Breast epithelium (tissue), 3 donors: ENCODE measurements at regions not wholly inside any gene's neighbourhood (a gene's known extent, or its start where the extent isn't known, plus 50 kb on each side); places are given as distances from the start of the nearest gene placed in this dataset.

Experiments used
- POLR2A ChIP-seq: fragments of 450-650 bp; IDR thresholded peaks from one replicate; pipeline ENCODE4 v1.6.1; 2016; ENCODE audit warnings: antibody characterized with exemption, mild to moderate bottlenecking, moderate library complexity
- TF ChIP-seq, protein P1 (sequence below), 3 donors: fragments of 450-650 bp; IDR thresholded peaks; one replicate each; pipeline ENCODE4 v1.5.1; 2016 to 2017; ENCODE audit warnings: antibody characterized with exemption in 3 of 3, mild to moderate bottlenecking in 3 of 3, moderate library complexity in 3 of 3

DNA sequence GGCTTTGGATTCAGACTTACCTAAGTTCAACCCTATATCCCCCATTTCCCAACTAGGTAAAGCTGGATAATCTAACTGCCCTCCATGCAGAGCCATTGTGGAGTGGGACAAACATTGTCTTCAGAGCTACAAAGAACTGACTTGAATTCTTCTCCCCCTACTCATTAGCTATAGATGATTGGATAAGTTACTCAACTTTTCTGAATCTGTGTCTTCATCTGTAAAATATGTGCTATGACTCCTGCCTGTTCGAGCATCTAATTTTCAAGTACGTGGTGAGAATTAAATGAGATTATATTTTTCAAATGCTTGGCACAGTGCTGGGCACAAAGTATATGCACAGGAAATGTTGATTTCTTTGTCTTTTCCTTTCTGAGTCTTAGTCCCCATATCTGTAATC lies 240.3 kb upstream of the TCF21 start:
- TF ChIP-seq, protein P1, sequence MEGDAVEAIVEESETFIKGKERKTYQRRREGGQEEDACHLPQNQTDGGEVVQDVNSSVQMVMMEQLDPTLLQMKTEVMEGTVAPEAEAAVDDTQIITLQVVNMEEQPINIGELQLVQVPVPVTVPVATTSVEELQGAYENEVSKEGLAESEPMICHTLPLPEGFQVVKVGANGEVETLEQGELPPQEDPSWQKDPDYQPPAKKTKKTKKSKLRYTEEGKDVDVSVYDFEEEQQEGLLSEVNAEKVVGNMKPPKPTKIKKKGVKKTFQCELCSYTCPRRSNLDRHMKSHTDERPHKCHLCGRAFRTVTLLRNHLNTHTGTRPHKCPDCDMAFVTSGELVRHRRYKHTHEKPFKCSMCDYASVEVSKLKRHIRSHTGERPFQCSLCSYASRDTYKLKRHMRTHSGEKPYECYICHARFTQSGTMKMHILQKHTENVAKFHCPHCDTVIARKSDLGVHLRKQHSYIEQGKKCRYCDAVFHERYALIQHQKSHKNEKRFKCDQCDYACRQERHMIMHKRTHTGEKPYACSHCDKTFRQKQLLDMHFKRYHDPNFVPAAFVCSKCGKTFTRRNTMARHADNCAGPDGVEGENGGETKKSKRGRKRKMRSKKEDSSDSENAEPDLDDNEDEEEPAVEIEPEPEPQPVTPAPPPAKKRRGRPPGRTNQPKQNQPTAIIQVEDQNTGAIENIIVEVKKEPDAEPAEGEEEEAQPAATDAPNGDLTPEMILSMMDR (IDR thresholded peaks at IDR 0.05) = no peak
- no peak for TF ChIP-seq POLR2A
